HG03097 (cell line): ENCODE measurements at regions not wholly inside any gene's neighbourhood (a gene's known extent, or its start where the extent isn't known, plus 50 kb on each side); places are given as distances from the start of the nearest gene placed in this dataset.
"Not testable (repeated sequence)": the region's sequence is repeated elsewhere in the genome, so short reads cannot be mapped to it uniquely, and the experiment has no call there.

Source experiments
- ATAC-seq: cut with Tn5 transposase; IDR thresholded peaks from one replicate; pipeline ENCODE4 v1.9.1; 2021; ENCODE audit not compliant: unreplicated experiment, low FRiP score

GRCh38 chr1:163933437-163933836 is 611.7 kb downstream of the NUF2 start:
- no peak for ATAC-seq

- ATAC-seq, result no peak
These were observed 614.1 kb downstream of the NUF2 start for GRCh38 chr1:163935738-163936374.

- ATAC-seq, result no peak
These were observed 599.4 kb upstream of the PBX1 start for GRCh38 chr1:163959622-163960021.

DNA sequence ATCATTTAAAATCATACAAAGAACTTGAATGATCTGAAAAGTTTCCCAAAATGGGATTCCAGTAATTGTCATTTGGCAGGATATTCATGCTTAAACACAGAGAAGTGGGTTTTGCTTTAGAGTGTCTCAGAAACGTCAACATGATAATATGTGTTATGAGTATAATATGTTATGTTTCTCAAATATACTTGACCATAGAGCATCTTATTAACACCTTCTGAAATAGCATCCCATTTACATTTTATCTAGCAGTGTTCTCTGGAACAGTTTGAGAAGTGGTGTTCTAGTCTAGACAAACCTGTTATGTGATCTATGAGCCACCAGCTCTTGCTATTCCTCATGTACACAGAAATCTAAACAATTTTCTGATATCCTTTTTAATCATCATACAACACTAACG is 588.8 kb upstream of the PBX1 start:
- ATAC-seq, result no peak

DNA sequence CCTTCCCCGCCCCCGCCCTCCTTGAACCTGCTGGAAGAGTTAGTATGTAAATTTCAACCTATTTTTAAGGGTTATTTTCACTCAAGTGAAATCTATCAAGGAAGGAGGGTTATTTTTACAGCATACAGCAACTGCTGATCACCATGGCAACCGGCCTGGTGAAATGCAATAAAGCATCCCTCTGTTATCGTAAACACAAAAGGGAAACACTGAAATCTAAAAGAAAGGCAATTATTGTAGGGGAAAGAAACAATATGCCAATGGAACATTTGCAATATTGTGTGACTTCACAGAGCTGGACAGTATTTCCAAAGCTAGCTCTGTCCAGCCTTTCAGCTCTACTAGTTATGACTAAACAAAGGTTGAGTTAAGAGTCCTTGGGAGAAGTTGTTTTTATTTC is 588.3 kb upstream of the PBX1 start:
- no peak for ATAC-seq

DNA sequence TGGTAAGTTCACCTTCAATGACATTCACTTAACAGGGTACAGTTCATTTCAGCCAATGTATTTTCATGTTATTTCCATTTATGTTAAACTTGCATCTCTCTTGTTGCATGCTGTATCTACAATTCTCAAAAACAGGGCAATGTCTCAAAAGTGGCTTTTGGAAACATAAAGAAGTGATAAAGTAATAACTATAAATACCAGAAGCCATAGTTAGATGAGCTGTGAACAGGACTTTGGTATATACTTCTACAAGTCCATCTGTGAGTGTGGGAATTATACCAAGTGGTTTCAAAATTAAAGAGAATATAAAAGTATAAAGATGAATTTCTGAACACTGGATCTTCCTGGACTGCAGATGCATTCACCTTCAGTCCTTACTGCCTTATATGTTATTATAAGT is 585.4 kb upstream of the PBX1 start:
- ATAC-seq, result no peak

DNA sequence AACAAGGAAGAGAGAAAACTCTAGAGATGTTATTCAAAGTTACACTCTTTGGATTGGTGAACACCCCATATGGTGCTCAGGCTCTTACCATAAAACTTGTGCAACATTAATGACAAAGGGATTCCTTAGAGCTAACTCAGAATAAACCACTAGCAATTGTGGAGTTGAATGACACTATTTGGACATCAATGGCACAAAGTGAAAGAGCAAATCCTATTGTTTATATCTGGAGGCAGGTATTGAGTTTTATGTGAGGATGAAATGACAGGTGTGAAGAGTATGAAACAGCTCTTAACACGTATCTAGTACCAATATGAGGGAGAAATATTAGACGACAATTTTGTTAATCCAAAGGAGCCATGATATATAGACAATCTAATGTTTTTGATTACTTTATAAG is 584.9 kb upstream of the PBX1 start:
- ATAC-seq, result no peak

DNA sequence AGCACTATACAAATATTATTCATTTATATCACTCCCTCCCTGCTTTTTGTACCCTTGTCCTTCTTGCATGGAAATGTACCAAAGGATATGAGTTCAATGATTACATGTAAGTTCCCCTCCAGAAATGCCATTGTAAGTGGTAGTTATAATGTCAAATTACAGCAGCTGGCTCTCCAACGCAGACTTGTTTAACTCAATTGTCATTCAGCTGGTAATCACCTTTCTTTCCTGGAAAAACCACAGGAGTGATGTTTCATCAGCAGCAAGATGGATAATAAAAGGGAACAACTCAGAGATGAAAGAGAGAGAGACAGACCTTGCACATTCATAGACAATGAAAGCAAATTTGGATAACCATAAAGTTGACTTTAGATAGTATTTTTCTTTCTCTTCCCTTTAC is 578.6 kb upstream of the PBX1 start:
- no peak for ATAC-seq

DNA sequence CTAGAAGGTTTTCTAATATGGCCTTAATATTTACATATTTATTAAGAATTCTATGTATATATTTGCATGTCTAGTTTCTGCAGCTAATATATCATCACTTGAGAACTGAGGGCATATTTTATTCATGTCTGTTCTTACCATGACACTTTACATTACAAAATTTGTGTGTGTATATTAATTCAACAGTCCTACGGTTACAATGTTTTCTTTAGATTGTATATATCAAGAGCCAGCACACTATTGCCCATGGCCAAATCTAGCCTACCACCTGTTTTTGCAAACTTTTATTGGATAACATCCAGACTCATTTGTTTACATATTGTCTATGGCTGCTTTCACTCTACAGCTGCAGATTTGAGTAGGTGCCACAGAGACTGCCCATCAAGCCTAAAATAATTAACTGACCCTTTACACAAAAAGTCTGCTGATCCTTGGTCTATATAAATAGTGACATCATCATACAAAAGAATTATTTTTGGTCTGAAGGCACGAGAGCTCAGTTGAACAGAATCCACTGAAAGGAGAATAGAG is 577.4 kb upstream of the PBX1 start:
- ATAC-seq, result no peak

DNA sequence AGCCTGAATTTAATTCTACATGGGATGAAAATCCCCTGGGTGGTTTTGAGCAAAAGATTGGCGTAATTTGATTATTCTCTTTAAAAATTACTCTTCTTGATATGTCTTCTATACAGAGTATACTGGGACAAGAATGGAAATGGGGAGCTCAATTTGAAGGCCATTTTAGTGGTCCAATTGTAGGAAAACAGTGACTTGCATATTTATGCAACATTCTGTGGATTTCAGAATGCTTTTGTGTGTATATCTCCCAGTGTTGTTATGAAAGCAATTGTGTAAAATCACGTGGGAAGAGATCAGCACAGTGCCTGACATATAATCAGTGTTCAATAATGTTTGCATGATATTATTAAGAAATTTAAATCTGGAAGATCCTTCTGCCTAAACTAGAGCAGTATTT is 575.9 kb upstream of the PBX1 start:
- ATAC-seq, result no peak

DNA sequence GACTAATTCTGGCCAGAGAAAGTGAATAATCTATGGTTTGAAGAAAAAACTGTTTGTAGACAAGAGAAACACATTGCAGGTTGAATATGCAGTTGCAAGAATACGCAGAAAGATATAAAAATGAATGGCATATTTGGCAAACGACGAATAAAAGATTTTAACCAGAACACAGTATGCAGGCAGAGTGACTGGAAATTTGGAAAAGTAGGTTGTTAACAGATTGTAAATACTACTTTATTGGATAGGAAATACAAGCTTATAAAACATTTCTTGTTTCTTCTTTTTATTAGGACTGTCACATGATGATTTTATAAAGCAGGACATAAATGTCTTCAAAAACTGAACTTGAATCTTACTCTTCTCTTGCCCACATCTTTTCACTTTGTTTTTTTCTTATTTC is 573.3 kb upstream of the PBX1 start:
- no peak for ATAC-seq

DNA sequence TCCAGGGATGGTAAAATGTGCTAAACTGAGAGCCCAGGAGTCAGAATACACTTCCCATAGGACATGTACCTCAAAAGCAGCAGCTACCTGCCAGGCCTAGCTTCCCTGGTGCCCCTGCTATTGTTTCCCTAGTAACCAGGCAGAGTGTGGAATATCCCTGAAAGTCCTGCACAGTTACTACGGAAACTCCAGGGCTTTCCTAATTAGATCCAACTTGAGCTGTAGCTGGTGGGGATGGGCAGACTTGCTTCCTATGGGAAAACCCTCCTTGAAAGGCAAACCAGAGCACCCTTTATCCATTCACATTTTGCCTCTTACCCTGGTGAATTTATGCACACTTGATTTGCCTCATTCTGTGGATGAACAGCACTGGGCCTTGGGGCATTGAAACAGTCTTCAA is 559.9 kb upstream of the PBX1 start:
- ATAC-seq, result no peak

DNA sequence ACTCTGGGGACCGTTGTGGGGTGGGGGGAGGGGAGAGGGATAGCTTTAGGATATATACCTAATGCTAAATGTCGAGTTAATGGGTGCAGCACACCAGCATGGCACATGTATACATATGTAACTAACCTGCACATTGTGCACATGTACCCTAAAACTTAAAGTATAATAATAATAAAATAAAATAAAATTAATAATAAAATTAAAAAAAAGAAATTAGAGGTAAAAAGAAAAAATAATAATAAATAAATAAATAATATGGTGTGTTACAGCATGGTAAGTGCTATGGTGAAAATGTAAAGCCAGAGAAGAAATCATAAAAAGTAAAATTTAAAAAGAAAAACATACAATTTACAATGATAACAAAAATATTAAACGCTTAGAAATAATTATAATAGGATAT is 552.8 kb upstream of the PBX1 start:
- not testable (repeated sequence) for ATAC-seq

DNA sequence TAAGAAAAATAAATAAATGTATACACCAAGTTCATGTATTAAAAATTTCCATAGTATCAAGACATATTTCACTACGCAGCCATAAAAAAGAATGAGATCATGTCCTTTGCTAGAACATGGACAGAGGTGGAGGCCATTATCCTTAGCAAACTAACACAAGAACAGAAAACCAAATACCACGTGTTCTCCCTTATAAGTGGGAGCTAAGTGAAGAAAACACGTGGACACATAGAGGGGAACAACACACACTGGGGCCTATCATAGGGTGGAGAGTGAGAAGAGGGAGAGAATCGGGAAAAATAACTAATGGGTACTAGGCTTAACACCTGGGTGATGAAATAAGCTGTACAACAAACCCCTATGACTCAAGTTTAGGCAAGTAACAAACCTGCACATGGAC is 552.4 kb upstream of the PBX1 start:
- ATAC-seq, result no peak

- no peak for ATAC-seq
These were observed 541.7 kb upstream of the PBX1 start for GRCh38 chr1:164017239-164017638.

DNA sequence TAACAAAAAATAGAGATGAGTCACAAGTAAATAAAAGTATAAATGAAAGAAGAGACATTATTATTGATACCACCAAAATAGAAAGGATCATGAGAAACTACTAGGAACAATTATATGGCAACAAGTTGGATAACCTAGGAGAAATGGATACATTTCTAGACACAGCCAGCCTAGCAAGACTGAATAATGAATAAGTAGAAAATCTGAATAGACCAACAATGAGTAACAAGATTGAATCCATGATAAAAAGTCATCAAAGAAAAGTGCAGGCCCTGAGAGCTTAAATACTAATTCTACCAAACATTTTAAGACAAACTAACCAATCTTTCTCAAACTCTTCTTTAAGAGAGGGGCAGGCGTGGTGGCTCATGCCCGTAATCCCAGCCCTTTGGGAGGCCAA is 538.6 kb upstream of the PBX1 start:
- no peak for ATAC-seq

DNA sequence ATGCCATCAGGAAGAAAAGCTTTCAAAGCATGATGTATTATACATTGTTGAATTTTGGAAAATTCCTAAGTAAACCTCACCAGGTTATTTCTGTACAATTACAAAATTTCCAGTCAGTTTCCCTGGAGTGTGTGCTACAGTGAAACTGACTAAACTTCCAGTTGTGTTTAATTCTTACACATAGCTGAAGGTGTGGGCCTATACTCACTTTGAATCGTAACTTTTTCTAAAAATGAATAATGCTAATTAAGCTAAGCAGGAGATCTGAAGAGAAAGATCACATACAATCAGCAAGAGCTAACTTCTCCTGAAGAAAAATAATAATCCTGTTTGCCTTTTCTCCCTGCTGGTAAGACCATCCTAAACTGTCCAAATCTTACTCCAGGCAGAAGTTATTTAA is 537.2 kb upstream of the PBX1 start:
- ATAC-seq, result no peak

DNA sequence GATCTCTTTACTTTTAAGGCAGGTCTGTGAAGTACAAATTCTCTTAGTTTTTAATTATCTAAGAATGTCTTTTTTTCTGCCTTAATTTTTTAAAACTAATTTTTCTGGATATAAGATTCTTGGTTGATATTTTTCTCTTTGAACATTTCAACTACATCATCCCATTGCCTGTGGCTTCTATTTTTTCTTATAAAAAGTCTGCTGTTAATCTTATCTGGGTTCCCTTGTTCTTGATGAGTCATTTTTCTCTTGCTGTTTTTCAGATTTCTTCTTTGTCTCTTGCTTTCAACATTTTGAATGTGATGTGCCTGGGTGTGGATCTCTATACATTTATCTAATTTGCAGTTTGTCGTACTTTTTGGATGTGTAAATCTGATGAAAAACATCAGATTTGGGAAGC is 525.2 kb upstream of the PBX1 start:
- ATAC-seq, result no peak

DNA sequence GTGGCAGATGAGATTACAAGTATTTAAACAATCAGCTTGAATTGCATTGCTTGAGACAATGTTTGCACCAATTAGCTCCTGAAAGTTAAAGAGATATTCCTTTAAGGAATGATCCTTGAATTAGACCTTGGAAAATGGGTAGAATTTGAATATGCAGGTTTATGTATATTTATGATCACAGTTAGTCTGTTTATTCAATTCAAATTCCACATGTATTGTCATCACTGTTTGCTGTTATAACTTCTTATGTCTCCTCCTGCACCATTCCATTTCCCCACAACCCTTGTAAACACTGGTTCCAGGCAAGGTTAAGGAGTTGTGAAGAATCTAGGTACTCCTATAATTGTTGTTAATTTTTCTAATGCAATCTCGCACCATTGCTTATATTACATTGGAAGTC is 518.2 kb upstream of the PBX1 start:
- no peak for ATAC-seq

GRCh38 chr1:164051782-164052181 is 507.2 kb upstream of the PBX1 start:
- ATAC-seq, result no peak

GRCh38 chr1:164054331-164054730 is 504.7 kb upstream of the PBX1 start:
- ATAC-seq, result no peak

GRCh38 chr1:164058198-164058597 is 500.8 kb upstream of the PBX1 start:
- no peak for ATAC-seq

GRCh38 chr1:164061528-164061927 is 497.5 kb upstream of the PBX1 start:
- no peak for ATAC-seq
